HepG2 (cell line): ENCODE measurements at regions not wholly inside any gene's neighbourhood (a gene's known extent, or its start where the extent isn't known, plus 50 kb on each side); places are given as distances from the start of the nearest gene placed in this dataset.

Source experiments
- ATAC-seq: fragments of 200-7000 bp; cut with Tn5 transposase; 3 replicates; pipeline ENCODE4 v1.9.1; 2020; ENCODE audit warnings: mild to moderate bottlenecking, moderate library complexity
- BruUV-seq: library from RNA; stranded (reverse); fragments of 400-500 nt; replicated peaks from 2 replicates; lab custom pipeline; 2021; lab: Mats Ljungman, UMichigan
- CTCF ChIA-PET: fragments of 300-600 bp; formaldehyde crosslinking; extraction: SDS; loops from one replicate; lab custom pipeline; 2021; ENCODE audit warnings: low total read pairs, inconsistent platforms, low intra/inter-chr PET ratio; lab: Yijun Ruan, JAX
- POLR2A ChIA-PET: fragments of 350-600 bp; sonication (Branson Sonifier 250); formaldehyde crosslinking; loops from one replicate; lab custom pipeline; 2020; ENCODE audit warnings: antibody characterized with exemption, inconsistent platforms; lab: Yijun Ruan, JAX
- DNase-seq: peaks from one replicate; pipeline ENCODE4 v3.0.0-alpha.2; 2015; ENCODE audit warnings: low spot score
- FAIRE-seq: peaks from 3 replicates; lab custom pipeline; 2011; peaks lifted over from hg19 to GRCh38; lab: Jason Lieb, UNC
- H2AFZ ChIP-seq: one replicate; pipeline ENCODE4 v1.6.1; 2011; ENCODE audit warnings: low read length, inconsistent platforms
- H3K27ac ChIP-seq: fragments of 300-600 bp; 3 replicates; pipeline ENCODE4 v1.8.0; 2011; ENCODE audit warnings: mixed run types, mild to moderate bottlenecking, mixed read lengths, low read length, inconsistent platforms; ENCODE audit not compliant: insufficient read depth; ENCODE audit errors: extremely low read length
- H3K27me3 ChIP-seq, 2 experiments: fragments of 200-600 bp in 1 of 2; 2 replicates in 1 of 2; 3 replicates in 1 of 2; pipeline versions ENCODE4 v1.6.0 to v1.8.0; 2011; ENCODE audit warnings: low read length in 2 of 2, mild to moderate bottlenecking in 2 of 2, moderate library complexity in 2 of 2, inconsistent platforms in 1 of 2; ENCODE audit not compliant: insufficient read depth in 2 of 2, control insufficient read depth in 1 of 2
- H3K36me3 ChIP-seq, 2 experiments: fragments of 200-600 bp in 1 of 2; replicated peaks in 1 of 2; 2 replicates in 1 of 2; 3 replicates in 1 of 2; pipeline versions ENCODE4 v1.5.1 to v1.8.0; 2011; ENCODE audit warnings: low read length in 2 of 2, inconsistent platforms in 1 of 2; ENCODE audit not compliant: insufficient read depth in 2 of 2, control insufficient read depth in 1 of 2
- H3K4me1 ChIP-seq: 2 replicates; pipeline ENCODE4 v1.5.1; 2012; ENCODE audit warnings: low read length, inconsistent platforms; ENCODE audit not compliant: insufficient read depth
- H3K4me2 ChIP-seq: 2 replicates; pipeline ENCODE4 v1.6.0; 2011; ENCODE audit warnings: low read depth, low read length, inconsistent platforms
- H3K4me3 ChIP-seq, 3 experiments: fragments of 200-600 bp in 1 of 3; sonication (generic), shearing (Covaris generic) in 1 of 3; replicated peaks in 1 of 3; 2 replicates each; pipeline ENCODE4 v1.5.1; 2011 to 2016; ENCODE audit warnings: low read length in 3 of 3, inconsistent platforms in 2 of 3, low read depth in 2 of 3, mild to moderate bottlenecking in 2 of 3, control low read depth in 1 of 3, mixed read lengths in 1 of 3; ENCODE audit not compliant: insufficient read depth in 1 of 3
- H3K79me2 ChIP-seq: one replicate; pipeline ENCODE4 v1.6.1; 2011; ENCODE audit warnings: low read length, inconsistent platforms; ENCODE audit not compliant: insufficient read depth
- H3K9ac ChIP-seq: 2 replicates; pipeline ENCODE4 v1.6.0; 2011; ENCODE audit warnings: mild to moderate bottlenecking, low read depth, low read length, inconsistent platforms; ENCODE audit not compliant: insufficient read depth
- H3K9me3 ChIP-seq: 2 replicates; pipeline ENCODE4 v1.5.1; 2012; ENCODE audit warnings: mild to moderate bottlenecking, low read length
- H4K20me1 ChIP-seq: 2 replicates; pipeline ENCODE4 v1.6.0; 2011; ENCODE audit warnings: inconsistent platforms, mild to moderate bottlenecking, low read length, moderate library complexity; ENCODE audit not compliant: insufficient read depth
- ATAD3A ChIP-seq: sonication (generic); formaldehyde crosslinking; IDR thresholded peaks from 2 replicates; pipeline ENCODE4 v1.4.0; 2020; ENCODE audit warnings: missing genetic modification reagents
- CHD4 ChIP-seq: fragments of 200-600 bp; sonication (generic); IDR thresholded peaks from 2 replicates; pipeline ENCODE4 v1.7.0; 2017; ENCODE audit warnings: mild to moderate bottlenecking, low read length, borderline replicate concordance
- FOXK1 ChIP-seq: sonication (generic); formaldehyde crosslinking; IDR thresholded peaks from 2 replicates; pipeline ENCODE4 v1.4.0; 2020; ENCODE audit warnings: low read depth, missing genetic modification reagents, borderline replicate concordance
- IRX3 ChIP-seq: sonication (generic); formaldehyde crosslinking; IDR thresholded peaks from 2 replicates; pipeline ENCODE4 v1.8.1; 2023; ENCODE audit warnings: mild to moderate bottlenecking, low read depth, missing genetic modification reagents, borderline replicate concordance
- ZMYM4 ChIP-seq: sonication (generic); formaldehyde crosslinking; IDR thresholded peaks from 2 replicates; pipeline ENCODE4 v1.8.1; 2023; ENCODE audit warnings: mild to moderate bottlenecking, missing genetic modification reagents
- ZNF331 ChIP-seq: sonication (generic); formaldehyde crosslinking; IDR thresholded peaks from 2 replicates; pipeline ENCODE4 v1.4.0; 2020; ENCODE audit warnings: missing genetic modification reagents
- ZNF607 ChIP-seq: sonication (generic); formaldehyde crosslinking; IDR thresholded peaks from 2 replicates; pipeline ENCODE4 v1.5.1; 2020; ENCODE audit warnings: missing genetic modification reagents, mild to moderate bottlenecking, borderline replicate concordance
- WGBS: methylation state at CpG from one replicate; pipeline ENCODE4 v1.1.6; 2017; ENCODE audit warnings: low lambda C conversion rate; 5-methylcytosine and 5-hydroxymethylcytosine counted together
- in situ Hi-C: cut with HindIII; loops from 2 replicates; pipeline ENCODE4 v1.10.0; 2017; ENCODE audit warnings: low pct_unique_long_range_greater_than_20kb; ENCODE audit not compliant: extremely low pct_ligation_motif_present
- intact Hi-C: fragments of 100-400 bp; cut with micrococcal nuclease; formaldehyde crosslinking; loops from one replicate; pipeline ENCODE4 v1.10.0; 2022; ENCODE audit not compliant: unreplicated experiment
- TF ChIP-seq, protein P1 (sequence below): sonication (generic); formaldehyde crosslinking; IDR thresholded peaks from 2 replicates; pipeline ENCODE4 v1.5.0; 2020; ENCODE audit warnings: mild to moderate bottlenecking, missing genetic modification reagents, borderline replicate concordance
- TF ChIP-seq, protein P2 (sequence below): sonication (generic); formaldehyde crosslinking; IDR thresholded peaks from 2 replicates; pipeline ENCODE4 v1.4.0; 2020; ENCODE audit warnings: mild to moderate bottlenecking, missing genetic modification reagents
- TF ChIP-seq, protein P3 (sequence below), 2 experiments: sonication (generic) in 1 of 2; formaldehyde crosslinking in 1 of 2; IDR thresholded peaks; 2 replicates each; pipeline versions ENCODE4 v1.4.0 to v1.6.1; 2018 to 2020; ENCODE audit warnings: missing genetic modification reagents in 2 of 2, borderline replicate concordance in 1 of 2, low read depth in 1 of 2, mild to moderate bottlenecking in 1 of 2, missing biosample characterization in 1 of 2
- TF ChIP-seq, protein P4 (sequence below): sonication (generic); formaldehyde crosslinking; IDR thresholded peaks from 2 replicates; pipeline ENCODE4 v1.4.0; 2020; ENCODE audit warnings: missing genetic modification reagents
- TF ChIP-seq, protein P5 (sequence below): sonication (generic); formaldehyde crosslinking; IDR thresholded peaks from 2 replicates; pipeline ENCODE4 v1.4.0; 2020; ENCODE audit warnings: missing genetic modification reagents
- TF ChIP-seq, protein P6 (sequence below): sonication (generic); formaldehyde crosslinking; IDR thresholded peaks from 2 replicates; pipeline ENCODE4 v1.8.1; 2023; ENCODE audit warnings: mild to moderate bottlenecking, missing genetic modification reagents, borderline replicate concordance

DNA sequence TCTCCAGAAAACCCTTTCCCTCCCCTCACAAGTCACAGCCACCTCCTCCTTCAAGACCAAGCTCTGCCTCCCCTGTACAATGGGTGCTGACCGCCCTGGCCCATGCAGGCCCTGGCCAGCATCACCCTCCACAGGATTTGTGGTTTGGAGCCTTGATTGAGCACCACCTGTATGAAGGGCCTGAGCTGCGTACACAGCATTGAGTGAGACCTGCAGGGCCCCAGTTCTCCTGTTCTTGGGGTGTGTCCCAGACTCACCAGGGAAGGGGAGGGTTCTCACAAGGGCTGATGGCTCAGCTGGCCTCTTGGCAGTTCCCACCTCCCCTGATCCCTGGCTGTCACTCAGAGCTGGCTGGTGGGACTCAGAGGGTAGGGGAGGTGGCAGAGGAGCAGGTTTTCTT is 63.7 kb upstream of the IER5L start:
- Histone ChIP-seq H3K27me3 (peaks cover 3 to 39% of the 10 kb centered on the region in 2 experiments), H3K79me2 (no peaks in the 10 kb centered on the region), H3K4me3 (no peak overlapping the region), H3K9me3 (no peaks in the 10 kb centered on the region), H3K36me3 (no peaks in the 10 kb centered on the region), H3K4me1 (no peaks in the 10 kb centered on the region), H4K20me1 (no peaks in the 10 kb centered on the region), H3K9ac (no peak overlapping the region), H2AFZ (no peak overlapping the region), H3K4me2 (no peak overlapping the region), H3K27ac (no peak overlapping the region)
- no peak for DNase-seq
- TF ChIP-seq ATAD3A (CRISPR knock-in tag) (no peak), FOXK1 (CRISPR knock-in tag) (no peak), ZNF331 (CRISPR knock-in tag) (no peak), ZMYM4 (no peak), CHD4 (no peak), IRX3 (CRISPR knock-in tag) (no peak), ZNF607 (no peak)
- TF ChIP-seq, protein P1, sequence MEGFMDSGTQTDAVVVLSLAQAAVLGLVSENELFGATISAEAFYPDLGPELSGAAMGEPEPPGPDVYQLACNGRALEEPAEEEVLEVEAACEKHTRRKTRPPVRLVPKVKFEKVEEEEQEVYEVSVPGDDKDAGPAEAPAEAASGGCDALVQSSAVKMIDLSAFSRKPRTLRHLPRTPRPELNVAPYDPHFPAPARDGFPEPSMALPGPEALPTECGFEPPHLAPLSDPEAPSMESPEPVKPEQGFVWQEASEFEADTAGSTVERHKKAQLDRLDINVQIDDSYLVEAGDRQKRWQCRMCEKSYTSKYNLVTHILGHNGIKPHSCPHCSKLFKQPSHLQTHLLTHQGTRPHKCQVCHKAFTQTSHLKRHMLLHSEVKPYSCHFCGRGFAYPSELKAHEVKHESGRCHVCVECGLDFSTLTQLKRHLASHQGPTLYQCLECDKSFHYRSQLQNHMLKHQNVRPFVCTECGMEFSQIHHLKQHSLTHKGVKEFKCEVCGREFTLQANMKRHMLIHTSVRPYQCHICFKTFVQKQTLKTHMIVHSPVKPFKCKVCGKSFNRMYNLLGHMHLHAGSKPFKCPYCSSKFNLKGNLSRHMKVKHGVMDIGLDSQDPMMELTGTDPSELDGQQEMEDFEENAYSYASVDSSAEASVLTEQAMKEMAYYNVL (CRISPR knock-in tag): no peak
- TF ChIP-seq, protein P2, sequence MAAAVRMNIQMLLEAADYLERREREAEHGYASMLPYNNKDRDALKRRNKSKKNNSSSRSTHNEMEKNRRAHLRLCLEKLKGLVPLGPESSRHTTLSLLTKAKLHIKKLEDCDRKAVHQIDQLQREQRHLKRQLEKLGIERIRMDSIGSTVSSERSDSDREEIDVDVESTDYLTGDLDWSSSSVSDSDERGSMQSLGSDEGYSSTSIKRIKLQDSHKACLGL (CRISPR knock-in tag): no peak
- TF ChIP-seq, protein P3, sequence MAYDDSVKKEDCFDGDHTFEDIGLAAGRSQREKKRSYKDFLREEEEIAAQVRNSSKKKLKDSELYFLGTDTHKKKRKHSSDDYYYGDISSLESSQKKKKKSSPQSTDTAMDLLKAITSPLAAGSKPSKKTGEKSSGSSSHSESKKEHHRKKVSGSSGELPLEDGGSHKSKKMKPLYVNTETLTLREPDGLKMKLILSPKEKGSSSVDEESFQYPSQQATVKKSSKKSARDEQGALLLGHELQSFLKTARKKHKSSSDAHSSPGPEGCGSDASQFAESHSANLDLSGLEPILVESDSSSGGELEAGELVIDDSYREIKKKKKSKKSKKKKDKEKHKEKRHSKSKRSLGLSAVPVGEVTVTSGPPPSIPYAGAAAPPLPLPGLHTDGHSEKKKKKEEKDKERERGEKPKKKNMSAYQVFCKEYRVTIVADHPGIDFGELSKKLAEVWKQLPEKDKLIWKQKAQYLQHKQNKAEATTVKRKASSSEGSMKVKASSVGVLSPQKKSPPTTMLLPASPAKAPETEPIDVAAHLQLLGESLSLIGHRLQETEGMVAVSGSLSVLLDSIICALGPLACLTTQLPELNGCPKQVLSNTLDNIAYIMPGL (CRISPR knock-in tag; IDR thresholded peaks at IDR 0.05; ENCODE audit: borderline replicate concordance in 1 of 2, low read depth in 1 of 2): no peak
- TF ChIP-seq, protein P4, sequence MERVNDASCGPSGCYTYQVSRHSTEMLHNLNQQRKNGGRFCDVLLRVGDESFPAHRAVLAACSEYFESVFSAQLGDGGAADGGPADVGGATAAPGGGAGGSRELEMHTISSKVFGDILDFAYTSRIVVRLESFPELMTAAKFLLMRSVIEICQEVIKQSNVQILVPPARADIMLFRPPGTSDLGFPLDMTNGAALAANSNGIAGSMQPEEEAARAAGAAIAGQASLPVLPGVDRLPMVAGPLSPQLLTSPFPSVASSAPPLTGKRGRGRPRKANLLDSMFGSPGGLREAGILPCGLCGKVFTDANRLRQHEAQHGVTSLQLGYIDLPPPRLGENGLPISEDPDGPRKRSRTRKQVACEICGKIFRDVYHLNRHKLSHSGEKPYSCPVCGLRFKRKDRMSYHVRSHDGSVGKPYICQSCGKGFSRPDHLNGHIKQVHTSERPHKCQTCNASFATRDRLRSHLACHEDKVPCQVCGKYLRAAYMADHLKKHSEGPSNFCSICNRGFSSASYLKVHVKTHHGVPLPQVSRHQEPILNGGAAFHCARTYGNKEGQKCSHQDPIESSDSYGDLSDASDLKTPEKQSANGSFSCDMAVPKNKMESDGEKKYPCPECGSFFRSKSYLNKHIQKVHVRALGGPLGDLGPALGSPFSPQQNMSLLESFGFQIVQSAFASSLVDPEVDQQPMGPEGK (CRISPR knock-in tag): no peak
- TF ChIP-seq, protein P5, sequence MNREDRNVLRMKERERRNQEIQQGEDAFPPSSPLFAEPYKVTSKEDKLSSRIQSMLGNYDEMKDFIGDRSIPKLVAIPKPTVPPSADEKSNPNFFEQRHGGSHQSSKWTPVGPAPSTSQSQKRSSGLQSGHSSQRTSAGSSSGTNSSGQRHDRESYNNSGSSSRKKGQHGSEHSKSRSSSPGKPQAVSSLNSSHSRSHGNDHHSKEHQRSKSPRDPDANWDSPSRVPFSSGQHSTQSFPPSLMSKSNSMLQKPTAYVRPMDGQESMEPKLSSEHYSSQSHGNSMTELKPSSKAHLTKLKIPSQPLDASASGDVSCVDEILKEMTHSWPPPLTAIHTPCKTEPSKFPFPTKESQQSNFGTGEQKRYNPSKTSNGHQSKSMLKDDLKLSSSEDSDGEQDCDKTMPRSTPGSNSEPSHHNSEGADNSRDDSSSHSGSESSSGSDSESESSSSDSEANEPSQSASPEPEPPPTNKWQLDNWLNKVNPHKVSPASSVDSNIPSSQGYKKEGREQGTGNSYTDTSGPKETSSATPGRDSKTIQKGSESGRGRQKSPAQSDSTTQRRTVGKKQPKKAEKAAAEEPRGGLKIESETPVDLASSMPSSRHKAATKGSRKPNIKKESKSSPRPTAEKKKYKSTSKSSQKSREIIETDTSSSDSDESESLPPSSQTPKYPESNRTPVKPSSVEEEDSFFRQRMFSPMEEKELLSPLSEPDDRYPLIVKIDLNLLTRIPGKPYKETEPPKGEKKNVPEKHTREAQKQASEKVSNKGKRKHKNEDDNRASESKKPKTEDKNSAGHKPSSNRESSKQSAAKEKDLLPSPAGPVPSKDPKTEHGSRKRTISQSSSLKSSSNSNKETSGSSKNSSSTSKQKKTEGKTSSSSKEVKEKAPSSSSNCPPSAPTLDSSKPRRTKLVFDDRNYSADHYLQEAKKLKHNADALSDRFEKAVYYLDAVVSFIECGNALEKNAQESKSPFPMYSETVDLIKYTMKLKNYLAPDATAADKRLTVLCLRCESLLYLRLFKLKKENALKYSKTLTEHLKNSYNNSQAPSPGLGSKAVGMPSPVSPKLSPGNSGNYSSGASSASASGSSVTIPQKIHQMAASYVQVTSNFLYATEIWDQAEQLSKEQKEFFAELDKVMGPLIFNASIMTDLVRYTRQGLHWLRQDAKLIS: no peak
- TF ChIP-seq, protein P6, sequence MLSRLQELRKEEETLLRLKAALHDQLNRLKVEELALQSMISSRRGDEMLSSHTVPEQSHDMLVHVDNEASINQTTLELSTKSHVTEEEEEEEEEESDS (CRISPR knock-in tag): no peak
- FAIRE-seq: no peak
- no TSS peak for BruUV-seq
- ATAC-seq: no peak
- CTCF ChIA-PET: no interaction called here
- 8% methylated on average over 2 of the region's 2 CpGs for WGBS
- in situ Hi-C loops (no loop called here), intact Hi-C loops (no loop called here)
- POLR2A ChIA-PET: no interaction called here
